GM21390 (cell line): ENCODE measurements at regions not wholly inside any gene's neighbourhood (a gene's known extent, or its start where the extent isn't known, plus 50 kb on each side); places are given as distances from the start of the nearest gene placed in this dataset.

Experiments
- ATAC-seq: cut with Tn5 transposase; IDR thresholded peaks from one replicate; pipeline ENCODE4 v1.9.1; 2021; ENCODE audit not compliant: unreplicated experiment

- no peak for ATAC-seq
Observed at GRCh38 chr5:63374085-63374484, 588.2 kb downstream of the HTR1A start.

GRCh38 chr5:63351164-63351563 is 611.1 kb downstream of the HTR1A start:
- no peak for ATAC-seq

- no peak for ATAC-seq
Observed at GRCh38 chr5:63346451-63346850, 615.8 kb downstream of the HTR1A start.

- no peak for ATAC-seq
Observed at GRCh38 chr5:63341442-63341841, 620.8 kb downstream of the HTR1A start.

- ATAC-seq, result no peak
Observed at GRCh38 chr5:63323926-63324325, 638.3 kb downstream of the HTR1A start.

GRCh38 chr5:63314551-63314950 is 647.7 kb downstream of the HTR1A start:
- no peak for ATAC-seq

GRCh38 chr5:63310644-63311043 is 651.6 kb downstream of the HTR1A start:
- no peak for ATAC-seq

- ATAC-seq, result no peak
Observed at GRCh38 chr5:63306909-63307308, 655.3 kb downstream of the HTR1A start.

- no peak for ATAC-seq
Observed at GRCh38 chr5:63293317-63293716, 668.9 kb downstream of the HTR1A start.

GRCh38 chr5:63286724-63287123 is 675.5 kb downstream of the HTR1A start:
- ATAC-seq, result no peak

GRCh38 chr5:63263411-63263810 is 684.8 kb downstream of the LRRC70 start:
- ATAC-seq, result no peak

- ATAC-seq, result no peak
Observed at GRCh38 chr5:63262185-63262981, 683.8 kb downstream of the LRRC70 start.

GRCh38 chr5:63261695-63262094 is 683.1 kb downstream of the LRRC70 start:
- ATAC-seq, result no peak

GRCh38 chr5:63255594-63255993 is 677.0 kb downstream of the LRRC70 start:
- no peak for ATAC-seq

GRCh38 chr5:63250939-63251338 is 672.3 kb downstream of the LRRC70 start:
- ATAC-seq, result no peak

GRCh38 chr5:63249960-63250359 is 671.3 kb downstream of the LRRC70 start:
- no peak for ATAC-seq

- ATAC-seq, result no peak
Observed at GRCh38 chr5:63247651-63248050, 669.0 kb downstream of the LRRC70 start.

- no peak for ATAC-seq
Observed at GRCh38 chr5:63245271-63245670, 666.7 kb downstream of the LRRC70 start.

- no peak for ATAC-seq
Observed at GRCh38 chr5:63240063-63240755, 661.6 kb downstream of the LRRC70 start.

GRCh38 chr5:63233911-63234310 is 655.3 kb downstream of the LRRC70 start:
- ATAC-seq, result no peak

GRCh38 chr5:63233361-63233760 is 654.7 kb downstream of the LRRC70 start:
- ATAC-seq, result no peak

- ATAC-seq, result no peak
Observed at GRCh38 chr5:63230754-63231153, 652.1 kb downstream of the LRRC70 start.
